ENCODE measurements at regions not wholly inside any gene's neighbourhood (a gene's known extent, or its start where the extent isn't known, plus 50 kb on each side); places are given as distances from the start of the nearest gene placed in this dataset.

GRCh38 chr2:12051831-12052230 lies 305.4 kb downstream of the LPIN1 start:
- TF ChIP-seq CTCF (IDR thresholded peaks at IDR 0.05 in 2 of 3, conservative IDR thresholded peaks at IDR 0.05 in 1 of 3; ENCODE audit: borderline replicate concordance in 1 of 3, insufficient read depth in 1 of 3, low read depth in 2 of 3, low read length in 2 of 3) = no peak
- TF ChIP-seq ZBTB33 (IDR thresholded peaks at IDR 0.05; ENCODE audit: extremely low read depth, insufficient replicate concordance, low read length) = no peak
- TF ChIP-seq MAX (IDR thresholded peaks at IDR 0.05) = no peak
- TF ChIP-seq SIN3A (IDR thresholded peaks at IDR 0.05; ENCODE audit: low read depth) = no peak
- TF ChIP-seq POLR2A (IDR thresholded peaks at IDR 0.05; ENCODE audit: borderline replicate concordance, extremely low read depth, insufficient read depth, insufficient read length) = no peak
- TF ChIP-seq POLR2AphosphoS5 (IDR thresholded peaks at IDR 0.05; ENCODE audit: low read depth, low read length) = no peak
- TF ChIP-seq REST (IDR thresholded peaks at IDR 0.05; ENCODE audit: low read depth) = no peak
- TF ChIP-seq JUND (IDR thresholded peaks at IDR 0.05) = no peak
- TF ChIP-seq RAD21 (IDR thresholded peaks at IDR 0.05; ENCODE audit: low read depth) = no peak
- no peak for TF ChIP-seq EZH2 (IDR thresholded peaks at IDR 0.05)
- no peak for TF ChIP-seq ZNF274 (IDR thresholded peaks at IDR 0.05; ENCODE audit: low read depth, low read length)
- TF ChIP-seq TCF7L2 (IDR thresholded peaks at IDR 0.05; ENCODE audit: borderline replicate concordance, extremely low read depth, insufficient read depth, insufficient read length) = no peak
- TF ChIP-seq EGR1 (IDR thresholded peaks at IDR 0.05; ENCODE audit: low read depth) = no peak
- TF ChIP-seq EZH2phosphoT487 (IDR thresholded peaks at IDR 0.05; ENCODE audit: borderline replicate concordance) = no peak
